ENCODE measurements at regions not wholly inside any gene's neighbourhood (a gene's known extent, or its start where the extent isn't known, plus 50 kb on each side); places are given as distances from the start of the nearest gene placed in this dataset.

DNA sequence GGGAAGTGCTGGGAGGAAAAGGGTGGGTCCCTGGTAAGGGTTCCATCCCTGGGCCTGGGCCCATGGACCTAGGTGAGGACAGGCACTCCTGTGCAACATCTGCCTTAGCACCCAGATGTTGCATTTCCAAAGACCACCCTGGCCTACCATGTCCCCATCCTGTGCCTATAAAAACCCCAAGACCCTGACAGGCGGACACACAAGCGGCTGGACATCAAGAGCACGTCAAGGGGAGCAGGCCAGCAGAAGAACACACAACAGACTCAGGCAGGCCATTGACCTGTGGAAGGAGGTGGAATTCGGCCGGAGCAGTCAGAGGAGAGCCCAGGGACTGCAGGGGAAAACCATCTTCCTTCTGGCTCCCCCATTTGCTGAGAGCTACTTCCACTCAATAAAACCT is 937.8 kb upstream of the MANEA start:
- POLR2A ChIA-PET, result no interaction called here
- Histone ChIP-seq H3K79me2 (ENCODE audit: control insufficient read depth, insufficient read depth, low read length) (no peaks in the 10 kb centered on the region), H3K4me2 (ENCODE audit: insufficient read depth, low read length) (no peak overlapping the region), H3K9me1 (replicated peaks; ENCODE audit: control insufficient read depth, extremely low read depth, insufficient read depth, low read length) (no peaks in the 10 kb centered on the region), H3K4me3 (replicated peaks in 1 of 3; ENCODE audit: insufficient read depth in 1 of 3, low read depth in 1 of 3, low read length in 3 of 3) (no peak overlapping the region), H3K27ac (ENCODE audit: insufficient read depth, low read depth, low read length) (no peak overlapping the region), H3K4me1 (ENCODE audit: control insufficient read depth, extremely low read depth, insufficient read depth, low read length) (no peaks in the 10 kb centered on the region), H3K36me3 (ENCODE audit: control insufficient read depth in 2 of 2, extremely low read depth in 1 of 2, insufficient read depth in 2 of 2, low read length in 2 of 2) (no peaks in the 10 kb centered on the region), H3K9ac (replicated peaks; ENCODE audit: extremely low read depth, insufficient read depth, low read length) (no peak overlapping the region), H3K9me3 (replicated peaks; ENCODE audit: control insufficient read depth, insufficient read depth, low read length) (no peaks in the 10 kb centered on the region), H3K27me3 (ENCODE audit: control insufficient read depth in 2 of 2, insufficient read depth in 2 of 2, low read length in 2 of 2) (no peaks in the 10 kb centered on the region), H2AFZ (ENCODE audit: low read depth, low read length) (no peak overlapping the region), H4K20me1 (replicated peaks; ENCODE audit: control insufficient read depth, extremely low read depth, insufficient read depth, low read length) (no peaks in the 10 kb centered on the region)
- TF ChIP-seq CTCF (IDR thresholded peaks at IDR 0.05; ENCODE audit: extremely low read depth in 1 of 2, insufficient read depth in 1 of 2, low read depth in 1 of 2, low read length in 2 of 2), result no peak
- no peak for TF ChIP-seq EZH2 (IDR thresholded peaks at IDR 0.05; ENCODE audit: borderline replicate concordance, low read depth, low read length, severe bottlenecking)
- TF ChIP-seq POLR2A (IDR thresholded peaks at IDR 0.05; ENCODE audit: low read depth, low read length), result no peak
- TF ChIP-seq, protein P1, sequence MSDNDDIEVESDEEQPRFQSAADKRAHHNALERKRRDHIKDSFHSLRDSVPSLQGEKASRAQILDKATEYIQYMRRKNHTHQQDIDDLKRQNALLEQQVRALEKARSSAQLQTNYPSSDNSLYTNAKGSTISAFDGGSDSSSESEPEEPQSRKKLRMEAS (IDR thresholded peaks at IDR 0.05; ENCODE audit: insufficient read depth, insufficient read length), result no peak
- no peak for TF ChIP-seq POLR2AphosphoS5 (IDR thresholded peaks at IDR 0.05; ENCODE audit: insufficient read depth, low read depth, low read length)
- no peak for TF ChIP-seq GATA2 (IDR thresholded peaks at IDR 0.05; ENCODE audit: insufficient read depth, insufficient read length, low read depth, low read length)
- no peak for TF ChIP-seq JUN (IDR thresholded peaks at IDR 0.05; ENCODE audit: borderline replicate concordance, insufficient read depth, insufficient read length, low read depth)
- no peak for TF ChIP-seq FOS (IDR thresholded peaks at IDR 0.05; ENCODE audit: borderline replicate concordance, insufficient read depth, low read length)
- TF ChIP-seq MYC (IDR thresholded peaks at IDR 0.05; ENCODE audit: low read depth, low read length), result no peak
- intact Hi-C loops (cut with micrococcal nuclease) (no loop called here), dilution Hi-C loops (cut with MboI; ENCODE audit: extremely low pct_ligation_motif_present, low sequenced_read_pairs) (no loop called here)
- CTCF ChIA-PET, result no interaction called here
- FAIRE-seq (no peak), DNase-seq (ENCODE audit: low read depth, low spot score) (no peak)
- BruUV-seq (replicated peaks), result no TSS peak
